Activated CD4-positive, alpha-beta T cell treated with anti-CD3 and anti-CD28 coated beads, Interleukin-10, Interleukin-2, amounts not matched to agents 100 ng/mL and 50 ng/mL, durations not matched to agents 16 hours and 8 hours (primary cell): ENCODE measurements at regions not wholly inside any gene's neighbourhood (a gene's known extent, or its start where the extent isn't known, plus 50 kb on each side); places are given as distances from the start of the nearest gene placed in this dataset.

ENCODE experiments used
- DNase-seq: peaks from one replicate; pipeline ENCODE4 v3.0.0-alpha.2; 2020

DNA sequence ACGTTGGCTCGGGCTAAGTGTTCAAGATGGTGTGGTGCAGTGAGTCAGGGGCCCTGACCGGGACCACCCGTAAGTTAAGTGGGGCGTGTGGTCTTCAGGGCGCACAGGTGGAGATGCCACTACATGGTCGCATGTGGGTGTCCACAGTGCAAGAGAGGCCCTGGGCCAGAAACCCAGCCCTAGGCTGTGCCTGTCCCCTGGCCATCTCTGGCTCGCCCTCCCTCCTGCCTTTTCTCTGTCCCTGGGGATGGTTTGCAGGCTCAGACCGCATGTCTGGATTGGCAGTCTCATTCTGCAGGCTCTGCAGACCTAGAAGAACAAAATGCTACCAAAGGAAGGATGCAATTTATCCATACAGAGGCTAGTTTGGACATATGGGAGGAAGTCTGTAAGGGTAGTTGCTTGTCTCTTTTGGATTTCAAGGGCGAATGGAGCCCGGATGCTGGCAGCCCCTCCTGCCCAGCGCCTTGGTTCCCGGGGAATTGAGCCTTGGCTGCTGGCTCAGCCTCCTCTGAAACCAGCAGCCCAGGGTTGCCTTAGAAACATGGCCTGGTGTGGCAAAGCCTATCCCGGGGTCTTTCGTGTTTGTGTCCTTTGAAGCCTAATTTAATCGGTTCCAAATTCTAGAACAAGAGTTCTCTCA lies 417.5 kb upstream of the HS6ST1 start:
- DNase-seq = no peak

DNA sequence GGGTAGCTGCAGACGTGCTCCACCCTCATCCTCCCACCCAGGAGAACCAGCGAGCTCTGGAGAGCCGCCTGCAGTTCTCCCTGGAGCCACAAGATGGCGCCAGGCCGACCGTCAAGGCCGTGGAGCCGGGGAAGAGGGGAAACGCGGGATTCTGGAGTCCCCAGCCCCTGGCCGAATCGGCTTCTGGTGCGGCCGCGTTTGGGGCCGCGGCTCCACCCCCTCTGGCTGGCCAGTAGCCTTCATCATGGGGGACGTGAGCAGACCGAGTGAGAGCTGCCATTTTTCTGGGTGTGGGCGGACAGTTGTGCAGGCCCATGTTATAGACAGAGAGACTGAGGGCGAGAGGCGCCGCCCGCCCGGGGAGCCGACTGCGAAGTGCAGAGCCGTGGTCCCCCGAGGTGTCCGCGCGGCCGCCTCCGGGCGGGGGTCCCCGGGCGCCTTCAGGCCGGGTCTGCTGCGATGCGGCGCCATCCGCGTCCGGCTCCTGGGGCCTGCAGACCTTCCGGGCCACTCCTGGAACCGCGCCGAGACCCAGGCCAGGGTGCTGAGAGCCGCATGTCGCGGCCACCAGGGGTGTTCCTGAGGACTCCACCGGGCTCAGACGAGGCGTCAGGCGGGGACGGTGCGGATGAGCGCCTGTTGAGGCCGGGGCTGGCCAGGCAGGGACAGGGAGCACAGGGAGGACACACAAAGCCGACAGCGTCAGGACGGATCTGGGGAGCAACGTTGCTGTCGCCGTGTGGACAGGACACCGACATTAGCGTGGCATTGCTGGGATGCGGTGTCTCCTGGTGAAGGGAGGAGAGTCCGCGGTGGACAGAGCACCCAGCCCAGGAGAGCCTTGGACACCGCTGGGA lies 418.2 kb upstream of the HS6ST1 start:
- peak; percentile 74 for DNase-seq

GRCh38 chr2:128737546-128737826 lies 418.8 kb upstream of the HS6ST1 start:
- no peak for DNase-seq

GRCh38 chr2:128738446-128739110 lies 419.9 kb upstream of the HS6ST1 start:
- no peak for DNase-seq

DNA sequence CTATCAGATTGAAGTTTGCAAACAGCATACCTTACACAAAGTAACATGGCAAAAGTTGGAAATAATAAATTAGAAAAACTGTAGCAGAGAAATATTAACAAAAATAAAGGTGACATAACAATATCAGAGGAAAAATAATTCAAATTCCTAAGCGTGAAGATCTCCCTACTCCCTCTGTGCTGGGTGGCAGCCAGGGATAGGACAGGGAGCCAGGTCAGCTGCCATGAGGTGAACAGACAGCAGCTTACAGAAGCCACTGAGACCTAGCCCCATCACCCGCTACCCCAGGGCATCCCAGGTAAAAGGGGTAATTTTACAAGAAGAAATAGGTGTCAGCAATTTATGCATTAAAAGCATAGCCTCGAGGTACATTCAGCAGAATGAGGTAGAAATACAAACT lies 423.8 kb upstream of the HS6ST1 start:
- no peak for DNase-seq

DNA sequence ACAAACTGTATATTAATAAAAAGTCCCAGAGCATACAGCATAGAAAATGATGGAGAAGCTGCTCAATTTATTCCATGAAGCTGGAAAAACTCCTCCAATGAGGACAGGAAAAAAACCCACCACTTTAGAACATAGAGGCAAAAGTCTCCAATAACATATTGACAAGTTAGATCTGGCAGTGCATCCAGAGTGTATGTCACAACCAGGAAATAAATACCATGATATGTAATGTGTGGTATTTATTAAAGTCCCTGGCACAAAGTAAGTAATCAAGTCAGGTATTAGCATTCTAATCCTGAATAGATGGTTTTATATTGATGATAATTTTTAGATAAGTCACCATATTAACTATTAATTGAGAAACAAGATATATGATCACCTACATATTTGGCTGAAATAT lies 427.3 kb upstream of the HS6ST1 start:
- no peak for DNase-seq

DNA sequence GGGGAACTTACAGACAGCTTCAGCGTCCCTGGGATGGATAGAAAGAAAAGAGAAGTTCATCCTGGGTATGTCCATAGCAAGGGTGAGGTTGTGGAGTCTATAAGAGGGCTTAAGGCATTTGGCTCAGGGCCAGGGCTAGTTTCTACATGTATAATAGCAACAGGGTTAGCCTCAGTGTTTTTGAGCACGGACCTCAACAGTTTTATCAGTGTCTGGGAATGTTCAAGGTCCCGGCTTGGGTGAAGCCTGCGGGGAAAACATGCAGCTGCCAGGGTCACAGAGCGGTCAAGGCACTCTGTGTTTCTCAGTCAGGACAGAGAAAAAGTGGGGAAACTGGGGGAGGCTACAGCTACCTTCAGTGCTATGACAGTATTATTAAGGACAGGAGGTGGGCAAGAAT lies 427.7 kb upstream of the HS6ST1 start:
- no peak for DNase-seq

GRCh38 chr2:128748336-128748735 lies 429.7 kb upstream of the HS6ST1 start:
- no peak for DNase-seq

GRCh38 chr2:128748835-128749605 lies 430.4 kb upstream of the HS6ST1 start:
- DNase-seq = no peak

DNA sequence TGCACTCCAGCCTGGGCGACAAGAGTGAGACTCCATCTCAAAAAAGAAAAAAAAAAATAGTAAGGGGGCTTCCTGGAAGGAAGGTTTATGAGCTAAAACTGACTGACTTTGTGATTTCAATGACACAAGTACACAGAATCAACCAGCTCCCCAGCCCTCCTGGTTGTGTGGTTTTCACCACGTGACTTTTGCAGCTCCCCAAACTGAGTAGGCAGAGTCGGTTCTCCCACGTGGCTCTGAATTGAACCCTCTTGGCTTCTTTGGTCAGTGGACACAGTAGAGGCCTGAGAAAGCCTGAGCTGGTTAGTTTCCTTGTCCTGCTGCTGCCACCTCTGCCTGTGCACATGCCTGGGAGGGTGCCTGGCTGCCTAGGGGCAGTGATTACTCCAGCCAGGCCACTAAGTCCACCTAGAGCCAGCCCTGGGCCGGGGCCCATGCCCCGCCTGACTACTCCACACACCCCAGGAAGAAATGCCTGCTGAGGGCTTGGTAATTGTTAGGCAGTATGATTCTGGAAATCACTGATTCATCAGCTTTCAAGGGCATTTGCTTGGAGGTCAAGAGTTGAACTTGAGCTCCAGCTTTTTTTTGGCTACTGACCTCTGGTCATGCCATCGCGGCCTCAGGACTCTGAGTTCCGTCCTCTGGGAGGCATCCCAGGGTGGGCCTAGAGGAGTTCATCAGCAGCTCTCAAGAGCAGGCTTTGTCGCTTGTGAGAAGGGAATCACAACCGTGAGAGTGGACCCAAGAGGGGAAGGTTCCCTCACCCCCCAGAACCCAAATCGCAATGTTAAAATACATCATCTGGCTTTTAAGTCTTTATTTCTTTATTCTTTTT lies 431.9 kb upstream of the HS6ST1 start:
- DNase-seq = no peak

DNA sequence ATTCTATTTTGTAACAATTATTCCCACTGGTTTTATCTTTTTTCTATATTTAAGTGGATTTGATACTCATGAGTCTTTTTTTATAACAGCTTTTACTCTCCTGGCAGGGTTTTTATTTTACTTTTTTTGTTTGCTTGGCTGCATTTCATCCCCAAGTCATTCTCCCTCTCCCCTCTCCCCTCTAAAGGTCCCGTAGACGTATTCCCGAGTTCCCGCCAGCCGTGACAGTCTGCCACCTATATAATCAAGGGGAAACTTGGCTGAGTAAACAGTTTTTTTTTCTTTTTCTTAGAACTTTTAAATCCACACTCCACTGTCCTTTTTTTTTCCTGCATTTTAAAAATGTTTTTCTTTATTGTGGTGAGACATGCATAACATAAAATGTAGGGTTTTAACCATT lies 433.1 kb upstream of the HS6ST1 start:
- DNase-seq = no peak

DNA sequence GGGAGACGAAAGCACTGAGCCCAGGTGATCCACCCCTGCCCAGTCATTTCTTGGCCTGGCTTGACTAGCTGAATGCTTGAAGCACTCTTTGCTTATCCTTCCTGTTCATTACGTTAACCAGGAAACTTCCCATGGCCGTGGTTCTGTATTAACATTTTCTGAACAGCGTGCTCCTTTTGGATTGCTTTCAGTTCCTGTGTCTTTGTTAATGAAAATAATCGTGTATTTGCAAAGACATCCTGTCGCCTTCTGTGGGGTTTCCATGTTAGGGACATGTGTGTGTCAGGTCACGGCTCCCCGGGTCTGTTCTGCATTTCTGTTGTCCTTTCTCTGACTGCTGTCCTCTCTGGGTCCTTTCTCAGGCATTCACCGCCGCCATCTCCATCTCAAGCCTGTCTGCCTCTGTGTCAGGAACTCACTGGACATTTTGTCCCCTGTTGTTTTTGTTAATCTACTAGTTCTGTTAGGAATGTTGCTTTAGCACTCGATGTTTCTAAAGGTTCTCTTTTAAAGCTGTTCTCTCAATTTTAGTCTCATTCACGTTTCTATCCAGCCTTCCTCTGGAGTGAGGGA lies 434.1 kb upstream of the HS6ST1 start:
- DNase-seq = no peak

- DNase-seq = no peak
These were observed 434.7 kb upstream of the HS6ST1 start for GRCh38 chr2:128753321-128753720.

GRCh38 chr2:128753800-128754199 lies 435.1 kb upstream of the HS6ST1 start:
- DNase-seq = no peak

DNA sequence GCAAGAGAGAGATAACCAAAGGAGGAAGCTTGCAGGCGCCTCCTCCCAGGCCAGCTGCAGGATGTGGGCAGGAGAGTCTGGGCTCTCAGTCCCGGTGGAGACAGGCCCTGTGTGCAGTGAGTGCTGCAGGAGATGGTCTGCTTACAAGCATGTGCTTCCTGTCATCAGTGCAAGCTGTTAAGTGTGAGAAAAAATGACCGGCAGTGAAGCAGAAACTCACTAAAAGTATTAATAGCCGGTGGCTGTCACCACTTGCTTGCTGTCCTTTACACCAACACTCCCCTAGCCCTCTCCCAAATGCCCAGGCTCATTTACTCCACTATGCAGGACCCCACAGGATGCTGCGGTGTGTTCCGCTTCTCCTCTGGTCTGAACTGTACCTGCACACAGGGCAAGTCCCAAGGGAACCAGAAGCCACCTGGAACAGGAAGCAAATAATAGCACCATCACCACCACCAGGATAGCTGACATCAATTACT lies 435.6 kb upstream of the HS6ST1 start:
- peak; percentile 17 for DNase-seq

DNA sequence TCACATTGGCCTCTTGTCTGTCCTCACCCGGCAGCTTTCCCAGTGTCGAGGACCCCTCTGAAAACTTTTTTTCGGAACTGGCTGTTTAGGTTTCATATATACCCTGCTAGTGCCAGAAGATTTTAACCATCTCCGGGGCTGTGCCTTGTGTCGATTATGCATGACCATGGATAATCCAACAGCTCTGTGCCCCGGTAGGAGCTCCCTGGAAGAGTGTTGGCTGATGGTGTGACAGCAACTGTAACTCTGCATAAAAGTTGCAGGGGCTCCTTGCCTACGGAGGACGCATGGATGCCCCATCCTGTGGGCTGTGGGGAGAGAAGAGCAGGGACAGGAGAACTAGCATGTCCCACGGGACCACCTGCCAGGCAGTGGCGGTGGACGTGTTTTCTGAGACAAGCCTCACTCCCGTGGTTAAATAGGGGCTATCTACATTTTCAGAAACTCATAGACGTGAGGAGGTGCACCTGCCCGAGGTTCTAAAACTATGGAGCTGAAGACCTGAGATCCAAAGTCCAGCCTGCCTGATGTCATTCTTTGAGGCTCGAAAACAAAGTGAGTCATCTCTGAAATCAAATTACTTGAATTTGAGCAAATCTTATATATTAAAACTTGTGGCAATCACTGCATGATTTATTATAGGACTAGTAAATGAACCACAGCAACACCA lies 437.2 kb upstream of the HS6ST1 start:
- DNase-seq = no peak

DNA sequence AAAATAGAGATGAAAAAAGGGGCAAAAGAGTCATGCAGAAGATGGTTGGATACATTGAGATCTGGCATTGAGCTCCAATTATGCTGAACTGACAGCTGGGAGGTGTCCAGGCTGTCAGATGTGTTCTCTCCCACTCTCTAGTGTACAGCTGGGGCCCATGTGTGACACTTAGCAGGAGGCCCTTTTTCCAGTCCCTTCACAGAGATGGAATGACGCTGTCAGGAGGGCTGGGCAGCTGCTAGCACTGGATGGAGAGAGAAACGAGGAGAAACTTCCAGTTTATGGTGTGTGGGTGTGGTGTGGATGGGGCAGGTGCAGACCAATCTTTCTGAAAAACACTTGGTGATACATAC lies 437.7 kb upstream of the HS6ST1 start:
- no peak for DNase-seq

DNA sequence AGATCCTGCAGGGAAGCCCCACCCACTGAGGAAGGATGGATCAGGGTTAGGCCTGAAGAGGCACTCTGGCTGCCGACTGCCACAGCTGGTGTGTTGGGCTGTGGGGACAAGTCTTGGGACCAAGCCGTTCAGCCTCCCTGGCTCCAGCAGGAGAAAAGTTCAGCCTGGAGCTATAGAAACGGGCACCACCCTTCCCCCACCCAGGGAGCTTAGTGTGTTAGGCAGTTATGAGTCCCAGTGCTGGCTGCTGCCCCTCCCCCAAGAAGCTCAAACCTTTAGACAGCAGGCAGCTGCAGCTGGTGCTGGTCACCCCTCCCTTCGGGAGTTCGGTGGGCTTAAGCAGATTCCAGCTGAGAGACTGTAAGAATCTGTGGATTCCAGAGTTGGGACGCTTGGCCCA lies 447.1 kb upstream of the HS6ST1 start:
- no peak for DNase-seq

- DNase-seq = no peak
These were observed 449.4 kb upstream of the HS6ST1 start for GRCh38 chr2:128768041-128768440.

GRCh38 chr2:128769457-128770142 lies 450.9 kb upstream of the HS6ST1 start:
- no peak for DNase-seq
